Neural progenitor cell (in vitro differentiated cells): ENCODE measurements at regions not wholly inside any gene's neighbourhood (a gene's known extent, or its start where the extent isn't known, plus 50 kb on each side); places are given as distances from the start of the nearest gene placed in this dataset.

ENCODE experiments used
- DNase-seq: peaks from one replicate; pipeline ENCODE4 v3.0.0-alpha.2; 2016; ENCODE audit warnings: low spot score
- H2AFZ ChIP-seq: fragments of 200-600 bp; sonication (generic); replicated peaks from 2 replicates; pipeline ENCODE4 v1.6.1; 2016; ENCODE audit warnings: antibody characterized with exemption
- H3F3A ChIP-seq: fragments of 200-600 bp; sonication (generic); 2 replicates; pipeline ENCODE4 v1.6.1; 2016; ENCODE audit warnings: antibody characterized with exemption, low read depth
- H3K27ac ChIP-seq: fragments of 200-600 bp; sonication (generic); 2 replicates; pipeline ENCODE4 v1.5.1; 2016; ENCODE audit warnings: mild to moderate bottlenecking
- H3K27me3 ChIP-seq: fragments of 200-600 bp; sonication (generic); 2 replicates; pipeline ENCODE4 v1.6.1; 2016; ENCODE audit warnings: mild to moderate bottlenecking, moderate library complexity
- H3K36me3 ChIP-seq: fragments of 200-600 bp; sonication (generic); 2 replicates; pipeline ENCODE4 v1.5.1; 2016
- H3K4me1 ChIP-seq: fragments of 200-600 bp; sonication (generic); 2 replicates; pipeline ENCODE4 v1.6.1; 2016; ENCODE audit warnings: mixed run types
- H3K4me2 ChIP-seq: fragments of 200-600 bp; sonication (generic); 2 replicates; pipeline ENCODE4 v1.6.1; 2016
- H3K4me3 ChIP-seq: fragments of 200-600 bp; sonication (generic); 2 replicates; pipeline ENCODE4 v1.5.1; 2016
- H3K79me2 ChIP-seq: fragments of 200-600 bp; sonication (generic); 2 replicates; pipeline ENCODE4 v1.6.1; 2016; ENCODE audit warnings: low read depth
- H3K9ac ChIP-seq: fragments of 200-600 bp; sonication (generic); 2 replicates; pipeline ENCODE4 v1.6.1; 2016
- H3K9me3 ChIP-seq: fragments of 200-600 bp; sonication (generic); 2 replicates; pipeline ENCODE4 v1.5.1; 2016; ENCODE audit warnings: low read depth
- H4K20me1 ChIP-seq: fragments of 200-600 bp; sonication (generic); 2 replicates; pipeline ENCODE4 v1.6.1; 2016; ENCODE audit warnings: low read depth
- H3K27ac Mint-ChIP-seq: 3 replicates; pipeline ENCODE4 v1.8.0; 2021; ENCODE audit warnings: mixed read lengths
- H3K27me3 Mint-ChIP-seq: 2 replicates; pipeline ENCODE4 v1.8.0; 2022; ENCODE audit warnings: low read depth, mild to moderate bottlenecking, inconsistent platforms, moderate library complexity, mixed read lengths; ENCODE audit not compliant: insufficient read depth
- H3K36me3 Mint-ChIP-seq: 3 replicates; pipeline ENCODE4 v1.8.0; 2021; ENCODE audit warnings: mixed read lengths
- H3K4me1 Mint-ChIP-seq: 3 replicates; pipeline ENCODE4 v1.8.0; 2021; ENCODE audit warnings: mixed read lengths
- H3K4me3 Mint-ChIP-seq: 3 replicates; pipeline ENCODE4 v1.8.0; 2021; ENCODE audit warnings: mild to moderate bottlenecking, moderate library complexity, mixed read lengths
- H3K9me3 Mint-ChIP-seq: 3 replicates; pipeline ENCODE4 v1.8.0; 2020; ENCODE audit warnings: mixed read lengths
- EZH2 ChIP-seq: fragments of 200-600 bp; sonication (generic); IDR thresholded peaks from 2 replicates; pipeline ENCODE4 v1.6.1; 2017; ENCODE audit warnings: antibody characterized with exemption, mild to moderate bottlenecking, moderate library complexity
- EZH2phosphoT487 ChIP-seq: fragments of 200-600 bp; sonication (generic); IDR thresholded peaks from 2 replicates; pipeline ENCODE4 v1.6.1; 2017; ENCODE audit warnings: antibody characterized with exemption
- TF ChIP-seq, protein P1 (sequence below): fragments of 200-600 bp; sonication (generic); IDR thresholded peaks from 2 replicates; pipeline ENCODE4 v1.5.1; 2017; ENCODE audit warnings: antibody characterized with exemption, mild to moderate bottlenecking

GRCh38 chr10:89852872-89853271 is 151.5 kb downstream of the KIF20B start:
- DNase-seq = no peak
- no peaks in the 10 kb centered on the region for H4K20me1 ChIP-seq
- no peaks in the 10 kb centered on the region for H3K27me3 Mint-ChIP-seq
- H3K27ac Mint-ChIP-seq = no peak overlapping the region
- no peaks in the 10 kb centered on the region for H3K79me2 ChIP-seq
- no peak overlapping the region for H3K27ac ChIP-seq
- H3F3A ChIP-seq = no peaks in the 10 kb centered on the region
- H2AFZ ChIP-seq = no peak overlapping the region
- H3K9me3 ChIP-seq = no peaks in the 10 kb centered on the region
- H3K36me3 Mint-ChIP-seq = no peaks in the 10 kb centered on the region
- no peak overlapping the region for H3K4me3 Mint-ChIP-seq
- peaks cover 4% of the 10 kb centered on the region for H3K4me1 Mint-ChIP-seq
- no peak overlapping the region for H3K4me3 ChIP-seq
- no peaks in the 10 kb centered on the region for H3K36me3 ChIP-seq
- H3K4me2 ChIP-seq = no peak overlapping the region
- no peaks in the 10 kb centered on the region for H3K9me3 Mint-ChIP-seq
- no peak for TF ChIP-seq EZH2
- TF ChIP-seq, protein P1, sequence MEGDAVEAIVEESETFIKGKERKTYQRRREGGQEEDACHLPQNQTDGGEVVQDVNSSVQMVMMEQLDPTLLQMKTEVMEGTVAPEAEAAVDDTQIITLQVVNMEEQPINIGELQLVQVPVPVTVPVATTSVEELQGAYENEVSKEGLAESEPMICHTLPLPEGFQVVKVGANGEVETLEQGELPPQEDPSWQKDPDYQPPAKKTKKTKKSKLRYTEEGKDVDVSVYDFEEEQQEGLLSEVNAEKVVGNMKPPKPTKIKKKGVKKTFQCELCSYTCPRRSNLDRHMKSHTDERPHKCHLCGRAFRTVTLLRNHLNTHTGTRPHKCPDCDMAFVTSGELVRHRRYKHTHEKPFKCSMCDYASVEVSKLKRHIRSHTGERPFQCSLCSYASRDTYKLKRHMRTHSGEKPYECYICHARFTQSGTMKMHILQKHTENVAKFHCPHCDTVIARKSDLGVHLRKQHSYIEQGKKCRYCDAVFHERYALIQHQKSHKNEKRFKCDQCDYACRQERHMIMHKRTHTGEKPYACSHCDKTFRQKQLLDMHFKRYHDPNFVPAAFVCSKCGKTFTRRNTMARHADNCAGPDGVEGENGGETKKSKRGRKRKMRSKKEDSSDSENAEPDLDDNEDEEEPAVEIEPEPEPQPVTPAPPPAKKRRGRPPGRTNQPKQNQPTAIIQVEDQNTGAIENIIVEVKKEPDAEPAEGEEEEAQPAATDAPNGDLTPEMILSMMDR = peak; percentile 10
- H3K9ac ChIP-seq = no peak overlapping the region
- H3K4me1 ChIP-seq = no peaks in the 10 kb centered on the region
- H3K27me3 ChIP-seq = no peaks in the 10 kb centered on the region

- H3K27me3 Mint-ChIP-seq = no peaks in the 10 kb centered on the region
Observed at GRCh38 chr10:89853781-89854191, 152.4 kb downstream of the KIF20B start.

GRCh38 chr10:89857431-89858042 is 156.1 kb downstream of the KIF20B start:
- Histone ChIP-seq H4K20me1 (no peaks in the 10 kb centered on the region), H3K4me1 (no peaks in the 10 kb centered on the region), H3K4me2 (no peak overlapping the region), H2AFZ (peak overlapping the region; percentile 42), H3K9me3 (no peaks in the 10 kb centered on the region), H3K9ac (no peak overlapping the region), H3K27me3 (no peaks in the 10 kb centered on the region), H3K36me3 (no peaks in the 10 kb centered on the region), H3K79me2 (no peaks in the 10 kb centered on the region), H3F3A (no peaks in the 10 kb centered on the region), H3K27ac (no peak overlapping the region), H3K4me3 (no peak overlapping the region)
- Mint-ChIP-seq H3K4me1 (peaks cover 10% of the 10 kb centered on the region), H3K36me3 (no peaks in the 10 kb centered on the region), H3K9me3 (no peaks in the 10 kb centered on the region), H3K27ac (no peak overlapping the region), H3K4me3 (no peak overlapping the region), H3K27me3 (no peaks in the 10 kb centered on the region)
- TF ChIP-seq EZH2phosphoT487 (no peak), EZH2 (no peak)
- TF ChIP-seq, protein P1 = no peak
- DNase-seq = no peak

More at GRCh38 chr10:89853781-89854191, 152.4 kb downstream of the KIF20B start:
- DNase-seq = peak; percentile 55
- Histone ChIP-seq H3K79me2 (no peaks in the 10 kb centered on the region), H3K36me3 (no peaks in the 10 kb centered on the region), H3K27ac (no peak overlapping the region), H3K4me1 (no peaks in the 10 kb centered on the region), H3K27me3 (no peaks in the 10 kb centered on the region), H3F3A (no peaks in the 10 kb centered on the region), H3K4me2 (no peak overlapping the region), H3K4me3 (no peak overlapping the region), H4K20me1 (no peaks in the 10 kb centered on the region), H2AFZ (peak overlapping the region; percentile 74), H3K9ac (no peak overlapping the region), H3K9me3 (no peaks in the 10 kb centered on the region)
- Mint-ChIP-seq H3K27ac (no peak overlapping the region), H3K36me3 (no peaks in the 10 kb centered on the region), H3K4me3 (no peak overlapping the region), H3K9me3 (no peaks in the 10 kb centered on the region), H3K4me1 (peaks cover 6% of the 10 kb centered on the region)
- TF ChIP-seq, protein P1 = peak; percentile 67
- TF ChIP-seq EZH2phosphoT487 (no peak), EZH2 (no peak)
